Fibroblast of peridontal ligament (primary cell): ENCODE measurements at regions not wholly inside any gene's neighbourhood (a gene's known extent, or its start where the extent isn't known, plus 50 kb on each side); places are given as distances from the start of the nearest gene placed in this dataset.
"Not testable (repeated sequence)": the region's sequence is repeated elsewhere in the genome, so short reads cannot be mapped to it uniquely, and the experiment has no call there.

Source experiments
- DNase-seq: peaks from one replicate; pipeline ENCODE4 v3.0.0-alpha.2; 2010; ENCODE audit errors: extremely low read depth

GRCh38 chr4:81599742-81600380 is 128.2 kb upstream of the RASGEF1B start:
- DNase-seq: no peak

- no peak for DNase-seq
Measured at GRCh38 chr4:81595798-81596610, 124.3 kb upstream of the RASGEF1B start.

GRCh38 chr4:81595287-81595686 is 123.6 kb upstream of the RASGEF1B start:
- no peak for DNase-seq

- DNase-seq: no peak
Measured at GRCh38 chr4:81594490-81595159, 122.9 kb upstream of the RASGEF1B start.

- DNase-seq: no peak
Measured at GRCh38 chr4:81592701-81593100, 121.0 kb upstream of the RASGEF1B start.

DNA sequence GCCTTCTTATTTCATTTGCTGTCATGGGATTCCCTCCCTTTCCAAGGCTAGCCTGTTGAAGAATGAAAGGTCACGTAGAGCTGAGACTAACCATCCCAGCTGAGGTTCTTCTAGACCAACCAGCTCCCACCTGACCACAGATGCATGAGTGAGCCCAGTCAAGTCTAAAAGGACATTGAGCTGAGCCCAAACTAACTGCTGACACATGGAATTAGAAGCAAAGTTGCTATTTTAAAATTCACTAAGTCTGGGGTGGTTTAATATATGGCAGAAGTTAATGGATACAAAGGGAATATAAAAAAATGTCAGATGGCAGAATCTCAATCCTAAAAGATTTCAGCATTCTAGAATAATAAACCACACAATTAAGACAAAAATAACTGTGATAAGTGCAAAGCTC is 118.9 kb upstream of the RASGEF1B start:
- no peak for DNase-seq

- no peak for DNase-seq
Measured at GRCh38 chr4:81589262-81589661, 117.6 kb upstream of the RASGEF1B start.

- no peak for DNase-seq
Measured at GRCh38 chr4:81586706-81587105, 115.0 kb upstream of the RASGEF1B start.

GRCh38 chr4:81580994-81581374 is 109.3 kb upstream of the RASGEF1B start:
- DNase-seq: not testable (repeated sequence)

DNA sequence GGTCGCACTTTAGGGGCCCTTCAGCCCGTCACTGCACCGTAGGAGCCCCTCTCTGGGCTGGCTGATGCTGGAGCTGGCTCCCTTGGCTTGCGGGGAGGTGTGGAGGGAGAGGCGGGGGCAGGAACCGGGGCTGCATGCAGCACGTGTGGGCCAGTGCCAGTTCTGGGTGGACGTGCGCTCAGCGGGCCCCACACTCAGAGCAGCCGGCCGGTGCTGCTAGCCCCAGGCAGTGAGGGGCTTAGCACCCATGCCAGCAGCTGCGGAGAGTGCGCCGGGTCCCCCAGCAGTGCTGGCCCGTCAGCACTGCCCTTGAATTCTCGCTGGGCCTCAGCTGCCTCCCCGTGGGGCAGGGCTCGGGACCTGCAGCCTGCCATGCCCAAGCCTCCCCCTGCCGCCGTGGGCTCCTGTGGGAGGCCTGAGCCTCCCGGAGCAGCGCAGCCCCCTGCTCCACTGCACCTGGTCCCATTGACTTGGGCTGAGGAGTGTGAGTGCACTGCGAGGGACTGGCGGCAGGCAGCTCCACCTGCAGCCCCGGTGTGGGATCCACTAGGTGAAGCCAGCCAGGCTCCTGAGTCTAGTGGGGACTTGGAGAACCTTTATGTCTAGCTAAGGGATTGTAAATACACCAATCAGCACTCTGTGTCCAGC is 108.8 kb upstream of the RASGEF1B start:
- no peak for DNase-seq

DNA sequence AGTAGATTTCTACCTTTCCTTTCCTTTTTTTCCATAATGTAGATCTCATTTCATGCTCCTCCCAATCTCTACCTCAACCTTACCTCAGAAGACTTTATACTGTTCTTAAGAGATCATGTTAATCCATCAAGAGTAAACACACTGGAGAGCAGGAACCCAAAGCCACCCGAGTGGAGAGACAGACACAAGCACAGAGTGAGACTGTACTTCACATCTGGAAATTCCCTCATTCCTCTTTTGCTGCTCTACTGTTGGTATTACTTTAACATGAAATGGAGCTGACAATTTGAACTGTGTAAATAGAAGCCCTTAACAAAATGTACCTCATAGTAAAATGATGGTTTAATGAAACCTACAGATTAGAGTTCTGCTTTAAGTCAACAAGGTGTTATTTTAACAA is 105.7 kb upstream of the RASGEF1B start:
- no peak for DNase-seq

DNA sequence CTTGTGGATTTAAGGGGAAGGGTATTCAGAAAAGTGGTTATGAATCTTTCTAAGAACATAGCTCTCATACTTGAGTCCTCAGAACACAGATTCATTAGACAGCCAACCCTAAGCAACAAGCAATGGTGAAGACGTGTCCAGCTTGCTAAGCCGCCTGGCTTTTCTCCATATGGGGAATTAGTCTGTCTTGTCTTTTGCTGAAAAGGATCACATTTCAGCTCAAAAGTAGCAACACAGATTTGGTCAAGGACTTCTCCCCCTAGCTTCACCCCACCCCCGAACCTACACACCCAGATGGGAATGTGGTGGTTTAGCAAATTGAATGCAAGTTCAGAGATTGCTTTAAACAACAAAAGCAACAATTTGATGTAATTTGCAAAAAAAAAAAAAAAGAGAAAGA is 103.3 kb upstream of the RASGEF1B start:
- DNase-seq: no peak

DNA sequence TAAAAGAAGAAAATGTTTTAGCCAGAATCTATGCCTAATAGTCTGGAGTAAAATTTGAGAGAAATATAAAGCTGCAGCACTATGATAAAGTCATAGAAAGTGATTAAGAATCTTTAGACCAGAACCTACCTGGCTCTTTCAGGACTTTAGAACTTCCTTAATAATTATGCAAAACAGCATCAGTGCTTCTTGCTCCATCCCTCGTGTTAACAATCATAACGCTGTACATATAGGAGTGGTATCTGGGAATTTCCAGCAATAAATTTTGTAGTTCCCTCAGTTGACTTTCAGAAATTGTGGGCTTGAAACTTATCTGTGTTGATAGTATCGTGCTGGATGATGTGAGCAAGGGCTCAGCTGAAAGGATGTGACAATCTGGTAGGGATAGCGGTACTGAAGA is 102.1 kb upstream of the RASGEF1B start:
- DNase-seq: no peak

GRCh38 chr4:81572402-81572801 is 100.7 kb upstream of the RASGEF1B start:
- DNase-seq: no peak

GRCh38 chr4:81571105-81571504 is 99.4 kb upstream of the RASGEF1B start:
- DNase-seq: no peak

- DNase-seq: peak; percentile 0
Measured at GRCh38 chr4:81566161-81566591, 94.5 kb upstream of the RASGEF1B start.

DNA sequence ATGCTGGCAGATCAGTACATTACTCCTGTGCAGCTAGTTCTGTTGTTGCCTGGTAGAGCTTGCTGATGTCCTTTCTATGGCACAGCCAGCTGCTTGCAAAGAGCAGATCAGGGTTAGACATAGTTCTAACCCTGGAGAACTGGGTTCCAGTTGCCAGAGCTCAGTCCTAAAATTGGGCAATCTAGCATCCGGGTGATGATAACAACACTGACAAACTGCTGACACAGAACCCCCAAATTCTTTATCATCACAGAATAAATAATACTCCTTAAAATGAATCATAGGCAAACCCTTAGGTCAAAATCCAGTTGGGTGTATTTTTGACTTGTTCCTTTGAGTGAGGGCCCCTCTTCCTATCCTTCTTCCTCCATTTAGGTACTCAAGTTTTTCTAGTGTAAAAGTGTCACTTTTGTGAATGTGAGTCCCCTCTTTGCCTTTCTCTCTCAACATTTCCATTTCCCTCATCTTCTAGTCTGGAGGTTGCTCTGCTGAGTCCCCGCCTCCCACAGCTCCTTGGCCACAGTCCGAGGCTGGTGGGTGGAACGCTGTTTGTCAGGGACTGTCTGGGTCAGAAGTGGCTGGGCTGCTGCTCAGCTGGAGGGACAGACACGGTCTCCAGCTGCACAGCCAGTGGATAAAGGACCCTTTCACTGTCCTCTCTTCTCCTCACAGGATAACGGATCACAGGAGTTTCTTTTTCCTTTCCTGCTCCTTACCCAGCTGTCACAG is 93.6 kb upstream of the RASGEF1B start:
- peak; percentile 1 for DNase-seq

DNA sequence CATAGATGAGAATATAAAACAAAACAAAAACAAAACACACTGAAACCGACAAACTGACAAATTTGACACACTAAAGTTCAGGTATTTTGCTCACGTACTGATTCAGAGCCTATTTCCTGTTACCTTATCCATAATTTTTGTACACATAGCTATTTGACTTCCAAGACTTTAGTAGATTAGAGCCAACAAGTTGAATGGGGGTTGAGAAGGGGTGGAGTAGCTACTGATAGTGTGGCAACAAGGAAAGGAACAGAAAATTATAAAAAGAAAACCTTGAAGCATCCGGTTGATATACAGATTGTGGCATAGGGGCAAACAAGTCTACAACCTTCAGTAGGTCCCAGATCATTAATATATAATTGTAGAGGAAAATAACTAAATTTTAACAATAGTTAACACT is 92.3 kb upstream of the RASGEF1B start:
- DNase-seq: no peak

DNA sequence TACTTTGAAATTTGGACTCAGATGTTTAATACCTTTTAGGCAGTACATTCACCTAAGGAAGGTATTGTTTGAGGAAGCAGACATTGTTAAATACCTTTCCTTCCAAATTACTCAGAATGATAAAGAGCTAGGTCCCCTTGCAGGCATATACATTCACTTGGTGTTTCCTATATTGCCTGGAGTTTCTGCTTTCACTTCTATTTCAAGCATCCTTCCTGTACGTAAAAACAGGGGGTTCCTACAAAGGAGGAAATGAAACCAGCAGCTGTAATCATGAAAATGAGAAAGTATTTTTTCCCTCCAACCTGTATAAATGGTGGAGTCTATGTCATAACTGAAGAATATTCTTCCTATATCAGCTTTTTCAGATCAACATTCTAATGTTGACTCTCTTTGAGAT is 90.4 kb upstream of the RASGEF1B start:
- no peak for DNase-seq

GRCh38 chr4:81557306-81557705 is 85.6 kb upstream of the RASGEF1B start:
- DNase-seq: no peak

DNA sequence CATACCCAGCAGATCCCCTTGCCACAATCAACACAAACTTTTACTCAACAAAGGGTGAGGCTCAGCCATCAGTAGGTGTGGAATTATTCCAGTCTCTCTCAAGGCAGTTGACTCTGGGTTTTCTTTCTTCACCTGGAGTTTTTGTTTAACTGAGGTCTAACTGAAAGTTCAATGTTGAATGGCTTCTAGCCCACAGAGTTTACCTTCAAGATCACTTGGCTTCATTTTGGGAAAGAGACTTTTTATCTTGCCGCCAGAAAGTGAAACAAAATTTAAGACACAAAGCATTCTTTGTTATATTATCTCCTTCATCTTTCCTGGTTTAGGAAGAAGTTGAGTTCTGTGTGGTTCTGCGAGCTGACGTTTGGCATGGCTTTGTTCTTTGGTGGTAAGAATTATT is 83.8 kb upstream of the RASGEF1B start:
- DNase-seq: no peak

GRCh38 chr4:81552086-81552485 is 80.4 kb upstream of the RASGEF1B start:
- no peak for DNase-seq
